ENCODE measurements at regions not wholly inside any gene's neighbourhood (a gene's known extent, or its start where the extent isn't known, plus 50 kb on each side); places are given as distances from the start of the nearest gene placed in this dataset.

DNA sequence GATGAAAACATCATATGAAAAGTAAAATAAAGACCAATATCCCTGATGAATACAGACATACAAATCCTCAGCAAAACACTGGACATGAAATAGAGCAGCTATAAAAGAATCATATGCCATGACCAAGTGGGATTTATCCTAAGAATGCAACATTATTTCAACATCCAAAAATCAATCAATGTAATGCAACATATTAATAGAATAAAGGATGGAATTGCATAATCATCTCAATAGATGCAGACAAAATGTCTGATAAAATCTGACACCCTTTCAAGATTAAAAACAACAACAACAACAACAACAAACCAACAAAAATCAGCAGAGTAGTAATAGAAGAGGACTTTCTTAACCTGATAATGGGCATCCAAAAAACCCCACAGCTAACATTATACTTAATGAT lies 63.8 kb upstream of the IL1R1 start:
- DNase-seq: no peak

DNA sequence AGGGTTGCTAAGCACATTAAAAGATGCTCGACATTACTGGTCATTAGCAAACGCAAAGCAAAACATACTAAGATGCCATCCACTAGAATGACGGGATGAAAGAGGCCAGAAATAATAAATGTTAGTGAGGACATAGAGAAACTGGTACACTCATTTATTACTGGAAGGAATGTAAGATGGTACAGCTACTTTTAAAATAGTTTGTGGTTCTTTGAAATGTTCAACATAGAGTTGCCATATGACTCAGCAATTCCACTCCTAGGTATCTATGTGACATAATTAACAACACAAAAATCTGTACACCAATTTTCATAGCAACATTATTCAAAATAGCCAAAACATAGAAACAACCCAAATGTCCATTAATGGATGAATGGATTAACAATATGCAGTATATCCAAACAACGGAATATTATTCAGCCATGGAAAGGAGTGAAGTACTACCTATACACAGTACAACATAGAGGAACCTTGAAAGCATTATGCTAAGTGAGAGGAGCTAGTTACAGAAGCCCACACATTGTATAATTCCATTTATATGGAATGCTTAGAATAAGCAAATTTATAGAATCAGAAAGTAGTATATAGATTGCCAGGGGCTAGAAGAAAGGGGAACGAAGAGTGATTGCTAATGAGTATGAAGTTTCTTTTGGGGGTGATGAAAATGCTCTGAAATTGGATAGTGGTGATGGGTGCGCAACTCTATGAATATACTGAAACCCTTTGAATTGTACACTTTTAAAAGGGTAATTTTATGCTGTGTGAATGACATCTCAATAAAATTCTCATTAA lies 61.9 kb upstream of the IL1R1 start:
- no peak for DNase-seq

DNA sequence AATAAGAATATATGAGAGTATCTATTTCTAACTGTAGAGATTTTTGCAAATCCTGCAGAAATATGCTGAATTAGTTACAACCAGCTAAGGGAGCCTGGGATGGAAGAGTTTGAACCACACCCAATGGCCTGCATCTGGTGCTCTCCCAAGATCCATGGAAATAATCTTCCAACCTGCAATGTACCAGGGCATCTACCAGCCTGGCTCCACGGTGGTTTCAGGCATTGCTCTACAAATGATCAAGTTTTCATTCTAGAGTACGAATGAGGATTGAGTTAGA lies 61.4 kb upstream of the IL1R1 start:
- DNase-seq: no peak

DNA sequence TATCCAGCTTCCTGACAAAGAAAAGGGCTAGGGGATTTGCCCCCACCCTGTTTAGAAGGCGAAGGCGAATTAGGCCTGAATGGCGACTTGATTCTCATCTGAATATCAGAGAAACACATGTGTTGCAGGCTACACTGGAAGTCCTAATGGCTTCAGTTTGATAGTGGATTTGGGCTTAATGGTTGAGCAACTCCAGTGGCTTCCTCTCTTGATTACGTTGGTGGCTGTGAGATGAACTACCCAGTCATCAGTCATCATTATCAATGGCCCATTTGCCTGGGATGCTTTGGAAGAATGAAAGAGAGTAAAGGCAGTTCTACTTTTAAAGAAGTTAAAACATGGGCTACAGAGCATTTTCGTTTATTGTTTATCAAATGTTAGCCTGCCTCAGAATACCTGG lies 60.9 kb upstream of the IL1R1 start:
- DNase-seq: no peak

DNA sequence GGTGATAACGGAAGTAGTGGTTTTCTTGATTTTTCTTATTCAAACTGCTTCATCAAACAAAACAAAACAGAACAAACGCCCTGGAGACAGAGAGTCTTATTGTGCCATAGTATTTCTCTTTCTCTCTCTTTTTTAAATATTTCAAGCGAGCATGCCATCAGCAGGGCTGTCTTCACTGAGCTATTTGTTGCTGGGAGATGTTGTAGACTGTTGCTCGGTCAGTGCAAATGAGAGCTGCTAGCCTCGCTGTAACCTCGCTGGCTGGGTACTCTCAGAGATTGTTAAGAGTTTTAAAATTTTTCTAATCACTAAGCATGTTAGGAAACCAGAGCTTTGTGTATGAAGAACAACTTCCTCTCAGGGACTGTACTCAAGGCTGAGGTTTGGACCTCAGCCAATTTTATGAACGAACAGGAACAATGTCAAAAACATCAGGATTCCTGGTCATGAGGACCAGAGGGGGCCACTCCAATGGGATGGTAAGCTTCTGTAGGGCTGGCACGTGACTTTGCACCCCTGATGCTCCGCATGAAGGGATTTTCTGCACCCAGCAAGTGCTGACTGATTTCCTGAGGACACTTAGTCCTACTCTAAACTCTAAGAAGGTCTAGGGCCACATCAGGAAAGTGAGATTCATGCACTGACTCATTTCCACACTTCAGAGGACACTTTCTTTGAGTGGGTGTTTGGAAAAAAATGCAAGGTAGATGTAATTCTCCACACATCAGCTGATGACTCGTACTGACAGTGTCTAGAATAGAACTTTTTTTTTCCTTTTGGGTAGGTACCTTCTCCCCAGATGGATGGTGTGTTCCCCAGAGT lies 59.8 kb upstream of the IL1R1 start:
- peak; percentile 53 for DNase-seq

DNA sequence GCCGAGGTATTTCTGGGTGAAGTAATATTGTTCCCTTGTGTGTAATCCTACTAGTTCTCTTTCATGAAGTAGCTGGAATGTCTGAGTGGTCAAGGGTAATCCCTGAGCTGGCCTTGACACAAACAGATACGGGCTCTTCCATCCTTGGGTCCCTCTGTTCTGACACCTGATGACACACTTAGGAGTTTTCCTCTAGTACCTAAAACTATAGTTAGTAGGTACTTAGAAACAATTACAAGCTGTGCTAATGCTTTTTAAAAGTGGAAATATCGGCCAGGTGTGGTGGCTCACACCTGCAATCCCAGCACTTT lies 59.2 kb upstream of the IL1R1 start:
- DNase-seq: no peak

DNA sequence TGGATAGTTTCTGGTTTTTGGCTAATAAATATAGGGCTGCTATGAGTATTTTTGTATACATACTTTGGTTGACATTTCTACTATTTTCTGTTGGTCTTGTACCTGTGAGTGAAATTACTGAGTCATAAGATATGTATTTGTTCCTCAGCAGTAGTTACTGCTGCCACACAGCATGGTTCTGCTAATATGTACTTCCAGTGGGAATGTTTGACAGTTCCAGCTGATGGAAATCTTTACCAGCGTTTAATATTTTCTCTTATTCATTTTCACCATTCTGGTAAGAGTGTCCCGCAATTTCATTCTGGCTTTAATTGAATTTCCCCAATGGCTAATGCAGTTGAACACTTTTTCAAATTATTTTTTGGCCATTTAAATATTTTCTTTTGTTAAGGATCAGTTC lies 57.9 kb upstream of the IL1R1 start:
- no peak for DNase-seq

DNA sequence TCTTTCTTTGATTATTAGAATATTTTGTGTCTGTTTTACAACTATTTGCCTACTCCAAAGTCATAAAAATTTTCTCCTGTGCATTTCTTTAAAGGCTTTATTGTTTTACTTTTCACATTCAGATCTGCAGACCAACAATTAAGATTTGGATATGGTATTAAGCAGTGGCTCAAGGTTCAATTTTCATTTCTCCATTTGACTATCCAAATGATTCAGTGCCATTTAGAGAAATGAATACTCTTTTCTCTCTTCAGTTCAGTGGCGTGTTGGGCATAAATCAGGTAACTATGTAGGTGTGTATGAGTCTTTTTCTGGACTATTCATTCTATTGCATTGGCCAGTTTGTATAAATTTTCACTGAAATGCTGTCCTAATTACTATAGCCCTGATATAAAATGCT lies 57.3 kb upstream of the IL1R1 start:
- no peak for DNase-seq

DNA sequence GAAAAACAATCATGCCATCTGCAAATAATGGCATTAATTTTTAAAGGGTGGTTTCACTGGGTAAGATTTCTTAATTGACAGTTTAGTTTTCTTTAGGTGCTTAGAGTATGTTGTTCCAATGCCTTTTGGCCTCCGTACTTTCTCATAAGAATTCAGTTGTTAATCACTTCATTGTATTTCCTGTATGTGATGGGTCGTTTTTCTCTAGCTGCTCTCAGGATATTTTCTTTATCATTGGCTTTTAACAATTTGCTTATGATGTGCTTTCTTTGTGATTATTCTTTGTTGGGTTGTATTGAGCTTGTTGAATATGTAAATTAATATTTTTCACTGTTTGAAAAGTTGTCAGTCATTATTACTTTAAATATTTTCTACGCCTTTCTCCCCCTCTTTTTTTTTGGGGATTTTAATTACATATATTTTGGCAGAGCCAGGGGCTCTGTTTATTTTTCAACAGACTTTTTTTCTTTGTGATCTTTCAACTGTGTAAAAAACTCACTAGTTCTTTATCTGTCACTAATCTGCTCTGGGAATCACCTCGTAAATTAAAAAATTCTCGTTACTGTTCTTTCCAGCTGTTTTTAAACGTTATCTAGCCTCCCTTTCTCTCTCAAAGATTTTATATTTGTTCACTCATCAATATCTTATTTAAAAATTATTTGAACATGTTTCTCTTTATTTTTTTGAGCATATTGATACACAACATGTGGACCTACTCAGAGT lies 56.2 kb upstream of the IL1R1 start:
- DNase-seq: no peak

DNA sequence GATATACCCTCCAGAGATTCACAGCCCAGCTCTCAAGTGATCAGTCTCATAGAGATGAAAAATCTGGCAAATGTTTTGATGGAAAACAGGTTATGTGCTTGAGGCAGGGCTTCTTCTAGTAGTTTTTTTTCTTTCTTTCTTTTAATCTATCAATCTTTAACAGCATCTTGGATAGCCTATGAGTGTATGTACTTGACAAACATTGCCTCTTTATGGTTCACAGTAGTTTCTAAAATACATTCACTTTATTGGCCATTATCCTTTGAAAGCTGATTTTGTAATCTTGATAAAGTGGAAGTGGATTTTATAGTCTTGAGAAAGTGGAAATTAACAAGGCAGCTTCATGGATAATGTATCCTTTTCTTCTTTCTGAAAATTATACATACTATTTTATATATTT lies 51.4 kb upstream of the IL1R1 start:
- no peak for DNase-seq

DNA sequence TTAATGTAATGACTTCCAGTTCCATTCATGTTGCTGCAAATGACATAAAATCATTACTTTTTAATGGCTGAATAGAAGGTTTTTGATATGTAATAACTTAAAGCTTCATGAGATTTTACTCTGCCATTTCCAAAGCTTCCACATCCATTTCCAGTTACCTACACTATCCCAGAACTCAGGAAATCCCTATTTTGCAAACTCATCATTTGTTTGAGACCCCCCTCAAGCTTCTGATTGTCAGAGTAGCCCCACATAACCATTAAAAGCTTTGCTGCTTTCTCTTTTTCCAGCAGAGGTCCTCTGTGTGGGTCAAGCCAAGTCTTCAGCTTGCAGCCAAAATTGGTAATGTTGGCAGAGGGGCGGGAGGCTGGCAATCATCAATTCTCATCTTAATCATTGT lies 50.6 kb upstream of the IL1R1 start:
- no peak for DNase-seq

DNA sequence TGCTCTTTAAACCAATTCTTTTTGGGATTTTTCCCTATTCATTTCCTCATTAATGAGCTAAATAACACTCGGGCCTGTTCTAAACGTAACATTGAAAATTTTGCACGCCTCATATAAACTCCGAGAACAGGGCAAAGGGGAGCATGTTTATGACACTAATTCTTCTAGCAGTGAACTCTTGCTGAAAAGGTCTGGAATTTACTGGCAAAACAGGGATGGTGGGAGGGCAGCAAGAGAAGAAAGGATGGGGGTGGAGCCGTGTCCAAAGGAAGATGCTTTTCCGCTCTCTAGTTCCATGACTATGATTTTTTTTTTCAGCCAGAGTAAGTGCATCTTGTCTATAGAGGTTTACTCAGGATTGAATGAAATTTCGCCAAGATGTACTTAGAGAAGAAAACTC lies 50.0 kb upstream of the IL1R1 start:
- DNase-seq: no peak
